HK-2 (cell line): ENCODE measurements at regions not wholly inside any gene's neighbourhood (a gene's known extent, or its start where the extent isn't known, plus 50 kb on each side); places are given as distances from the start of the nearest gene placed in this dataset.

Source experiments
- DNase-seq: peaks from one replicate; pipeline ENCODE4 v3.0.0-alpha.2; 2018; ENCODE audit not compliant: unreplicated experiment

DNA sequence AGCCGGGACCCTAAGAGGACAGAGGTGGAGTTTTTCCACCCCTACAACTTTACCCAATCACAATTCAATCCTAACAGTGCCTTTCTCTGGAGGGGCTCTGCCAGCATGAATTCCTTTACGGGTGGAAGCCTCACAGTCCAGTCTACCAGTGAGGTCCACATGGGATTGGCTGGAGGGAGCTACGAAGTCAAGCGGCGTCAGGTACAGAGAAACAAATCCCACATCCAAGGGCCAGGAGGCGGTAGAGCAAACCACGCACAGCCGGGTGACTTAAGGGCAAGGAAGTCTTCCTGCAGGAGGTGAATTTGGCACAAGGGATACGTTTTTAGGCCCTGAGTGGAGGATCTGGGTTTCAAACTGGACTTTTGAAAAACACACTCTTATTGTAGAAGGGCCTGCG lies 199.6 kb downstream of the UQCRFS1 start:
- DNase-seq, result no peak

DNA sequence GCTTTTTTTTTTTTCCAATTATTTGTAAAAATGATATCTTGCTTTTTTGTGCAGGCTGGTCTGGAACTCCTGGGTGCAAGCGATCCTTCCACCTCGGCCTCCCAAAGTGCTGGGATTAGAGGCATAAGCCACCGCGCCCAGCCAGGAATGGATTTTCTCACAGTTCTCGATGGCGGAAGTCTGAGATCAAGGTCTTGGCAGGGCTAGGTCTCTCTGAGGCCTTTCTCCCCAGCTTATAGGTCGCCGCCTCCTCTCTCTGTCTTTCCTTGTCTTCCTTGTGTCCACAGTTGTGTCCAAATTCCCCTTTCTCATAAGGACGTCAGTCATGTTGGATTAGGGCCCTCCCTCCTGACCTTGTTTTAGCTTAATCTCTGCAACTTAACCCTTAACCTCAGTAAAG lies 200.5 kb downstream of the UQCRFS1 start:
- DNase-seq, result no peak

DNA sequence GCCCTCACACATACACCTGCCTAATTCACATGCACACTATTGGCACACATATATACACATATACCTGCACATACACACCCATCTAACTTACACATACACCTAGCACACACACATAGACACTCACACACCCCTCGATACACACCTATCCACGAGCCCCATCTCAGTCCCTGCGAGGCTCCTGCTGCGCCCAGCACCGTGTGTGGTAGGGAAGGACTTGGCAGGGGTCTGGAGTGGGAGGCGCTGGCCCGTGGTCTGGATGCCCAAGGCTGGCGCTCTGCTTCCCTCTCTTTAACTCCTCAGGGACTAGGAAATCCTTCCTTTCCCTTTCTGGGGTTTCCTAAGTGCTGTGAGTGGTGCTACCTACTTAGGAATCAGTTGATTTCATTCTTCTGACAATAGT lies 202.7 kb downstream of the UQCRFS1 start:
- no peak for DNase-seq

DNA sequence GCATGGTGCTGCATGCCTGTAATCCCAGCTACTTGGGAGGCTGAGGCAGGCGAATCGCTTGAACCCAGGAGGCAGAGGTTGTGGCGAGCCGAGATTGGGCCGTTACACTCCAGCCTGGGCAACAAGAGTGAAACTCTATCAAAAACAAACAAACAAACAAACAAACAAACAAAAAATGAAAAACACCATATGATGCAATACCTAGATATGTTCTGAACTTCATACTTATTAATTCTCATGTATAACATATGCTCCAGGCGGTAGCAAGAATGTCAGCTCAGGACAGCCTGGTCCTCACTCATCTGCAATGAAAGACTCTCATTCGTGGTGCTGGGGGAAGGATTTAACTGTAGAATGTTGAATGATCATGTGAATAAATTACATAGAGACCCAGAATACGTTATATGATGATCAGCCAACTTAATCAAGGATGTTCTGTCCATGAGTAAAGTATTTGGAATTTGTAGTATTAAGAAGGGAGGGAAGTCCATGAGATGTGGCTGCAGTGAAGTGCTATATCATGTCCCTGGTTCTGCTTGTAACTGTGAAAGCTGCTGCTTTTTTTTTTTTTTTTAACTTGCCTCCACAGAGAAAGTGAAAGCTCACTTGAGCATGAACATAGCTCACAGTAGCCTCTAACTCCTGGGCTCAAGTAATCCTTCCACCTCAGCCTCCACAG lies 206.8 kb downstream of the UQCRFS1 start:
- DNase-seq, result no peak

DNA sequence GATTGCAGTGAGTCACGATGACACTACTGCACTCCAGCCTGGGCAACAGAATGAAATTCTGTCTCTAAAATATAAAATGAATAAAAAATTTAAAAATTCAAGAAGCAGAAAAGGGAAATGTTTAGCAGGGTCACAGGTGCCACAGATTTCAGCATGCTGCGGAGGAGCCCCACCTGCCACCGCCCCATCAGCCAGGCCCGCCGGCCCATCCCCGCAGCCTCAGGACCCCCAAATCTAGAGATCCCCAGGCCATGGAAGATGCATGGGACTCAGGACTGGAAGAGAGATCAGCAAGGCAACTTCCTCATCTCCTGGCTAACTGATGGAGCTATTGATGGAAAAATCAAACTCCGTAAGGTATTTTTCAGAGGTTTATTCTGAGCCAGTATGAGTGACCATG lies 208.2 kb downstream of the UQCRFS1 start:
- DNase-seq, result no peak

DNA sequence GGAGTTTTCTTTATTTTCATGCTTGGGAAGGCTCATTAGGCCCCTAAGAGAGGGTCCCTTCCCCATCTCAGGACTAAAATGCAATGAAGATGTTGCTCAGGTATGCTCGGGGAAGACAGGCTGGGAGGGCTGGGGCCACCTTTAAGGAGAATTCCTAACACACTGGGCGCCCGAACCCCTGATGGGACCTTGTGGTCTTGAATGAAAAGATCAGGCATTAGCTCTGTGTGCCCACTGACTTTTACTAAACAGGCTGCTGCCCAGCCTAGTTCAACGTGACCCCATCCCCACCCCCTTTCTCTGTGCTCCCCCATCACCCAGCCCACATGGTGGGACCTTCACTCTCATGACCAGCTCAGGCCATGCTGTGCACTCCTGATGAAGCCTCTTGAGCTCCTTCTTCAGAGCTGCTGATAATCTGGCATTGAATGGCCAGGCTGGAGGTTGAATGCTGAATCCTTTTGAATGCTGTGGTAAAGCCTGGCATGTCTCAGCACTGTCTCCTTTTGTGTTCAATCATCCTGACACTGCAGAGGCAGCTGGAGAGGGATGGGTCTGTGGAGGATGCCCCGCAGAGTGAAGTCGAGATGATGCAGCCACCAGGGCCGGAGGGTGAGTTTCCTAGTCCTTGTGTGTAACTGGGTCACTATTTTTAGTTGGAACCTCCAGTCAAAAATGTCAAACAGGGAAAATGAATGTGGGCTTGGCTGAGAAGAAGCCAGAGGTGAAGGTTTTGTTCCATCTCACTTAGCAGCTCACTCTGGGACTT lies 209.1 kb downstream of the UQCRFS1 start:
- no peak for DNase-seq

DNA sequence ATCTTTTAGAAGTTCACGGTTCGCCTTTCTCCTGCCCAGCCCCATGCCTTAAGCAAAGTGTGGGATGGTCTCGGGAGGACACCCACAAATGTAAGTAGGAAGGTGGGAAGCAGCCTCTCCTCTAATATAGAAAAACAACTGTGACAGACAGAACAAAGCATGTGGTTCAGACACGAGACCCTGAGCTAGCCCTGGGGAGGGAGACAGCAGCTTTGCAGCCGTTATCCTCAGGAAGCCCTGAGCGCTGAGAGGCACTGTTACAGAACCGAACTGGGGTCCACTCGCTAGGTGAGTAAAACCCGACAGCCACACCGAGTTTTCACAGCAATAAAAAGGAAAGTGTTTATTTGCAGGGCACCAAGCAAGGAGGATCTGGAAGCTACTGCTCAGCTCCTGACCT lies 210.6 kb downstream of the UQCRFS1 start:
- no peak for DNase-seq

DNA sequence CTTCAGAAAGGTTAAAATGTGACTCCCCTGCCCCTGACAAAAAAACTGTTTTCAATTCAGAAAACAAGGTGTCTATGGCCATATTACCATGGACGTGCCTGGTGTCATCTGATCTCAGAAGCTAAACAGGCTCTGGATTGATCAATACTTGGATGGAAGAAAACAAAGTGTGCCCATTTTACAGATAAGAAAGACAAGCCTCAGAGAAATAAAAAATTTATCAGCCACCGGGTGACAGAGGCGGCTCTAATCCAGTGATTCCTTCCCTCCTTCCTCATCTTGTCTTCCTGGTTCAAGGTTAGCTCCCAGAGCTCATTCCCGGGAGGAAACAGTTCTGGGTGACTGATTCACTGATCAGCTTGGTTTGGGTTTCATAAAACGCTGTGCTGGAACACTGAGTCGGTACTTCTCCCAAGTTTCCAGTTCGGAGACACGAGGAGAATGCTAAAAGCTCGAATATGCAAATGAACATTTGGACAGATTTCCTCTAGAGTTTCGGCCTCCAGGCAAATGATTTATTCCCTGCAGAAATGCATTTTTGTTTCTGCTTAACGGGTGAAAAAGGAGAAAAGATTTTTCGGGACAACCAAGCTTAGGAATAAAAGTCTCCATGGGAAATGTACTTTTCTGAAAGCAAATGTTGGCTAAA lies 211.2 kb downstream of the UQCRFS1 start:
- DNase-seq, result no peak

DNA sequence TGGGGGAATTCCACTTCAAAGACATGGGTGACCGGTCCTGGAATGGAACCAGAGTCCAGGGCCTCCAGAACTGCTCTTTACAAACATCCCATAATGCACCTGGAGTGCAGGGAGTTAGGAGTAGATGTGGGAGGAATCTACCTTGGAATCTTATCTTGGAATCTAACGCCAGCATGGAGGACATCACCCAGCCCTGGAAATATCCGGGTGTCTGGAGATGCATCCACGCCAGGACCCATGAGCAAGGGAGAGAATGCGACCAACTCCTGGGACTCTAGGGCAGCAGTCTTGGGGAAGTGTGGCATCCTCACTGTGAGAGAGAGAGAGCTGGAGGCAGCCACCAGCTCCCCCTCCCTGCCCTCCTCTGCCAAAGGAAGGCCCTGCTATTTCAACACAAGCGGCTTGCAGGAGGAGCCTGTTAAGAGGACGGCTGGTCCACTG lies 211.8 kb downstream of the UQCRFS1 start:
- DNase-seq, result no peak

DNA sequence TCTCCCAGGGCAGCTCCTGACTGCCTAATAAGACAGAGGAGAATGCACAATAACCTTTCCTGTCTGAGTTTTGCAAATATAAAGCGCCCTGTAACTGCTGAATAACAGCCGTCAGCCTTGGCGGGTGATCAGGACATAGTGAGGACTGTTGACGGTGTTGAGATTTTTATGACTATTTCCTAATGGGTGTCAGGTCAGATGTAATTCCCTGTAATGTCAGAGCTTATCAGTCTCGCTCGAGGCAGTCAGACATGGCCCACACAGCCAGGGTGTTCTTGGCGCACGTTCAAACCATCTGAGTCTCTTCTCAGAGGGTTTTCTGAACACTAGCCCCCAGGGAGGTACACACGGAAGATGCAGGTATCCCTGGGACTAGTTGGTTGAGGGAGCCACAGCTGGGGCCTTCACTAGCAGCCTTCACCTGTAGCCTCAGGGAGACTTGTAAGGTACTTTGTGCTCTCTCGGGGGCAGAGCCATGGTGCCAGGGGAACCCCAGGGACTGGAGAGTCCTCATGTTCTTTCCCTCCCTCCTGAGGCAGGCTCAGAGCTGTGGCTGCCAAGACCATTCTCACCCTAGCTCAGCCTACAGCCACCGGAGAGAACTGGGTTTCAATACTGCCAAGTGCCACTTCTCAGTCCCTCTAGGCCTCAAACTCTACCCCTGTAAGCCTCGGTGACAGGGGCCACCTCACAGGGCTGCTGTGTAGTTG lies 213.1 kb downstream of the UQCRFS1 start:
- DNase-seq, result no peak

DNA sequence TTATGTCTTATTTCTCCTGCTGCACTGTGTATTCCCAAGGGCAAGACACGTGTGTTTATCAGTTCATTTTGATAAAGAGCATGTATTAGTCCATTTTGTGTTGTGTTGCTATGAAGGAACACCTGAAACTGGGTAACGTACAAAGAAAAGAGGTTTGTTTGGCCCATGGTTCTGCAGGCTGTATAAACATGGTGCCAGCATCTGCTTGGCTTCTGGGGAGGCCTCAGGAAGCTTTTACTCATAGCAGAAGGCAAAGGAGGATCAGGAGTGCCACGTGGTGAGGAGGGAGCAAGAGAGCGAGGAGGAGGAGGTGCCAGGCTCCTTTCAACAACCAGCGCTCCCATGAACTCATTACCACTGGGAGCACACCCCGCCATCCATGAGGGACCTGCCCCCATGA lies 214.0 kb downstream of the UQCRFS1 start:
- no peak for DNase-seq

DNA sequence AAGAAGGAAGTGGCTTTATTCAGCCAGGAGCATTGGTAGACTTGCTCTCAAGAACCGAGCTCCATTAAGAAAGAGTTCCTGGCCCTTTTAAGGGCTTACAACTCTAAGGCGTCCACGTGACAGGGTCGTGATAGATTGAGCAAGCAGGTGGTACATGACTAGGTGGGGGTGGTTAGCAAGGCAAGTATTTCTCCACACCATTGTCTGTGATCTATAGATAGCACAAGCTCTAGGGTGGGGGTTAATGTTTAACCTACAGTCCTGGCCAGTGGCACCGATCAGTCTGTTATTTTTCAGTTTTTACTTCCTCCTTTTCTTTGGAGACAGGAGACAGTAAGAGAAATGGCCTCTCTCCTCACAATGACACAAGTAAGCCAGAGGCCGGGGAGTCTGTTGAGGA lies 215.1 kb downstream of the UQCRFS1 start:
- peak; percentile 20 for DNase-seq

DNA sequence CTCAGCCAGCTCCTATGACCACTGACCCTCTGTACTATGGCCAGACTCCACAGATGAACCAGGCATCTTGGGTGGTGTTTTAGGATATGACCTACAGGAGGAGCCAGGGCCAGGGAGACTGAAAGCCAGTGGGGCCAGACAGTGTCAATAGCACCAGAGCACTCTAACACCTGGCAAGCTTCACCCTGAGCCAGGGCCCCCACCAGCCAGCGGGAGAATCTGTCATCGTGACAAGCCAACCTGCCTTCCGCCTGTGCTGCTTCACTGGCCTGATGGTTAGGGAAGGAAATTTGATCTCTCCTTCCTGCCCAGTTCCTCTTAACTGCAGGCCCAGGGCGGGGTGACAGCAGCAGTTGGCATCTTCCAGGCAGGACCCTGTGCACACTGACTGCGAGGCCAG lies 222.4 kb downstream of the UQCRFS1 start:
- DNase-seq, result no peak

DNA sequence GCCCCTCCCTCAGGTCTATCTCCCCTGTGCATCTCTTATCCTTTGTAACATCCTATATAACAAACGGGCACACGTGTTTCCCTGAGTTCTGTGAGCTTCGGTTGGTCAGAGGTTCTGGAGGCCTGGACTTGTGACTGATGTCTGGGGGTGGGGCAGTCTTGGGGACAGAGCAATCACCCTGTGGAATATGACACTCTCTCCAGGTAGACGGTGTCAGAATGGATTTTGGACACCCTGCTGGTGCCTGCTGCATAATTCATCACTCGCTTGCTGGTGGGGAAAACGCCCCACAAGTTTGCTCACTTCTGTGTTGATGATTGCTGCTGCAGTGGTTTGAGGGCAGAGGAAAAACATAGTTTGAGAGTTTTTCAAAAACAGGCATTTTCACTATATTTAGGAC lies 223.2 kb downstream of the UQCRFS1 start:
- DNase-seq, result no peak

DNA sequence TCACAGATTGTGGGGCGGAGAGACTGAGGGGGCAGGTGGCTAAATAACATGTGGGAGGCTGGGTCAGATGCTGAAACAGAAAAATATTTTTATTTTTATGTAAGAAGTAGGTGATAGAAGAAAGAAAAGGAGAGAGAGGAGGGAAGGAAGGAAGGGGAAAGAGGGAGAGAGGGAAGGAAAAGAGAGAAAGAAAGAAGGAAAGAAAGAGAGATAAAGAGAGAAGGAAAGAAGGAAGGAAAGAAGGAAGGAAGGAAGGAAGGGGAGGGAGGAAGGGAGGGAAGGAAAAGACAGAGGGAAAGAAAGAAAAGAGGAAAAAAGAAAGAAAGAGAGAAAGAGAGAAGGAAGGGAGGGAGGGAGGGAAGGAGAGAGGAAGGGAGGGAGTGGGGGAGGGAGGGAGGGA lies 224.9 kb downstream of the UQCRFS1 start:
- no peak for DNase-seq

DNA sequence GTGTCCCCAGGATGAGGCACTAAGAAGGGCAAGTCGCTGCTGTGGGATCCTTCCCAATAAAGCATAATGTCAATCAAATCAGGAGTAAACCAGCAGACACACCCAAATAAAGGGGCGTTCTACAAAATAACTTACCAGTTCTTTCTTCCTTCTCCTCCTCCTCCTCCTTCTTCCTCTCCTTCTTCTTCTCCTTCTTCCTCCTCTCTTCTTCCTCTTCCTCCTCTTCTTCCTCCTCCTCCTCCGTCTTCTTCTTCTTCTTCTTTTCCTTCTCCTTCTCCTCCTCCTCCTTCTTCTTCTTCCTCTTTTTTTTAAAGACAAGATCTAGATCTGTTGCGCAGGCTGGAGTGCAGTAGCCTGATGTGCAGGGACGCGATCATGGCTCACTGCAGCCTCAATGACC lies 225.8 kb downstream of the UQCRFS1 start:
- no peak for DNase-seq

DNA sequence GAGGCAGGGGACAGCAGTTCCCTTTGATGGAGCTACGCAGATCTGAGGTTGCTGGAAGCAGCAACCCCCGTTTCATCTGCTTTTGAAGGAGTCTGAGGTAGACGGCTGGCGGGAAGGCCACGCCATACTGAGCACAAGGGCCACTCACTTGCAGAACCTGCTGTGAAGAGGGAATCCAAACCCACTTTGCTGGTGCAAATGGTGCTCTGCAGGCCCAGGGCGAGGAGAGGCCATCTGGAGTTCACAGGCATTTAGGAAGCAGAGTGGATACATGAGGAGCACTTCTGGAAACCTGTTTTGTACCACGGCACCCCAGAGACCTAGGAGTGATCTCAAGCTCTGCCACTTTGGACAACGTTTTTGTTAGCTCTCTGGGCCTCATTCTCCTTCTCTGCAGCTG lies 227.8 kb downstream of the UQCRFS1 start:
- no peak for DNase-seq

DNA sequence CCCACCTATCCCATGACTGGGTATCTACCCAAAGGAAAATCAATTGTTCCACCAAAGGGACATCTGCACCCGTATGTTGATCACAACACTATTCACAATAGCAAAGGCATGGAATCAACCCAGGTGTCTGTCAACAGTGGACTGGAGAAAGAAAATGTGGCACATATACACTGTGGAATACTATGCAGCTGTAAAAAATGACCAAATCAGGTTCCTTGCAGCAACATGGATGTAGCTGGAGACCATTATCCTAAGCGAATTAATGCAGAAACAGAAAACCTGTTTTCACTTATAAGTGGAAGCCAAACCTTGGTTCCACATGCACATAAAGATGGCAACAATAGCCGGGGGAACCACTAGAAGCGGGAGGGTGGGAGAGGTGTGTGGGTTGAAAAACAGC lies 228.6 kb downstream of the UQCRFS1 start:
- no peak for DNase-seq

DNA sequence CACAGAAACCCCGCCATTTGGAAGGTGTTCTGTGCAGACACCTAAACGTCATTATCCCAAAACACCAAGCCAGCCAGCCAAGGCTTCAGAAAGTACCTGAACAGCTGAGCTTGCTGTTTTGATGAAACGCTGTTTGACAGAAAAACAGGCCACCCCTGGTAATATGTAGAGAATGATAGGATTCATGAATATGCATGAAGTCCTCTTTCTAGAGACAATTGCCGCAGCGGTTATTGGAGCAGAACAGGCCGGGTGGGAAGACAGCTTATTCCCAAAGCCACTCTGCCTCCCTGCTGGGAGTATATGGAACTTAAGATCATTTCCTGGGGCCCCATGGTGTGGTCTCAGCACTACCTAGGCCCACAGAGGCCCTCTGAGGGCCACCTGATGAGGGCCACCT lies 229.5 kb downstream of the UQCRFS1 start:
- DNase-seq, result no peak

DNA sequence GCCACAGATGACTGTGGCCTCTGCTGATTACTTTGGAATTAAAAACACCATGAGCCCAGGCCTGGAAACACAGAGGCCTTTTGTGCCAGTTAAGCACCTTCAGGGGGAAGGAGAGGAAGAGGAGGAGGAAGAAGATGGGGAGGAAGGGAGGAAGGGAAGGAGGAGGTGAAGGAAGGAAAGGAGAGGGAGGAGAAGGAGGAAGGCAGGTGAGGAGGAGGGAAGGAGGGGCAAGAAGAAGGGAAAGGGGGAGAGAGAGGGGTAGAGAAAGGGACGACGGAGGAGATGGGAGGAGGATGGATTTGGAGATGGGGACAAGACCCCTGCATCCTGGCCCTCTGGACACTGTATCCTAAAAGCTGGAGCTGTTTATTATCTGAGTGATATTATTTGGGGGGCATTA lies 231.0 kb downstream of the UQCRFS1 start:
- DNase-seq, result no peak

DNA sequence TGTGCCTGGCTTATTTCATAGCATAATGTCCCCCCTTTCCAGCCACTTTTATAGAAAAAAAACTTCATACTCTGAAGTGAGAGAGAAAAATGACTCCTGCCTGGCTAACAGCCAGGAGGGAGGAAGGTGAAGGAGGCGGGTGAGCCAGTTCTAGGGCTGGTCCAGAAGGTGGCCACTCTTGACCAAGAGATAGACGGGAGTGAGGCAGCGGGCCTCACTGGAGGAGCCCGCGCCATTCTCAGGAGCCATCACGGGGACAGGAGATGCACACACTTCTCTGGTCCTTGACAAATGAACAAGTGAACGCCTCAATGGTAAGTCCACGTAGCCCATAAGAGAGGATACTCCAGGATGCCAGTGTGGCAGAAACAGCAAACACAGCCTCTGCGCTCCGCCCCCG lies 231.4 kb downstream of the UQCRFS1 start:
- no peak for DNase-seq

DNA sequence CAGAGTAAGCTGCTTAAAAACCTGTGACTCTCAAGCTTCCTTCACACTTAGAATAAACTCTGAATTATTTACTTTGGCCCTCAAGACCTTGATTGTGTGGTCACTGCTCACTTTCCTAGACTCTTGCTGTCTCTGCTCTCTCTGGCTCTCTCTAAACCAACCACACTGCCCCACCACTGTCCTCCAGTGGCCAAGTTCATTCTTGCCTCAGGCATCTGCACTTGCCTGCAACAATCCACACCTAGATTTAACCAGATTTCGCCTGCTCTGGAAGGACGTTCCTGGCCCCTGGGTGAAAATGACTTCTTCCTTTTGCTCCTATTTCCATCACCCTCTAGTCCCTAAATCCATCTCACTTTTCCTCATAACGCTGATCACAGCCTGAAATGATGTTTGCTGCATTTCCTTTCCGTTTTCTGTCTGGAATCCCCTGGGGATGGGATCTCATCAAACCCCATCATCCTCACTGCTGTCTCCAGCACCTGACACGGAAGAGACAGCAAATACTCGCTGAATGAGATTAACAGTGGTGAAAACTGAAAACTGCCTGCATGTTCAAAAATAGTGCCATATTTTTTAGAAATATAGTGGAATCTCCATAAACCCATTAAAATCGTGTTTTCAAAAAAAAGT lies 232.6 kb downstream of the UQCRFS1 start:
- DNase-seq, result no peak
